ENCODE measurements at regions not wholly inside any gene's neighbourhood (a gene's known extent, or its start where the extent isn't known, plus 50 kb on each side); places are given as distances from the start of the nearest gene placed in this dataset.

DNA sequence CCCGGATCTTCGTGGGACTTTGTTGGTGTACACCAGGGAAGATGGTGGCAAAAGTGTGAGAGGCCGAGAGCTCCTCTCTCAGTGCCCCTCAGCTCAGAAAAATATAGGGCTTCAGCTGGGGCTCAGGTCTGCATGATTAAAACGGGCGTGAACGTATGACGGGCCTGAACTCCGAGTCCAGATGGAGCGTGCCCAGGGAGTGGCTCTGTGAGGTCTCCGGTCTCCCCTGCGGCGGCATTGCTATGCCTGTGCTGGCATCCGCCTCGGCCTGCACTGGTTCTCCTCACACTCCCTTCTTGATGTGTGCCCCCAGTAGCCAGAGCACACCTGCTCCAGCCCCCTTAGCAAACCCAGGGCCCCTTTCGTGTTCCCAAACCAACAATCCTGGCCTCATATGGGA lies 82.0 kb downstream of the TEX29 start:
- H3K4me1 ChIP-seq = no peaks in the 10 kb centered on the region
- TF ChIP-seq, protein P1, sequence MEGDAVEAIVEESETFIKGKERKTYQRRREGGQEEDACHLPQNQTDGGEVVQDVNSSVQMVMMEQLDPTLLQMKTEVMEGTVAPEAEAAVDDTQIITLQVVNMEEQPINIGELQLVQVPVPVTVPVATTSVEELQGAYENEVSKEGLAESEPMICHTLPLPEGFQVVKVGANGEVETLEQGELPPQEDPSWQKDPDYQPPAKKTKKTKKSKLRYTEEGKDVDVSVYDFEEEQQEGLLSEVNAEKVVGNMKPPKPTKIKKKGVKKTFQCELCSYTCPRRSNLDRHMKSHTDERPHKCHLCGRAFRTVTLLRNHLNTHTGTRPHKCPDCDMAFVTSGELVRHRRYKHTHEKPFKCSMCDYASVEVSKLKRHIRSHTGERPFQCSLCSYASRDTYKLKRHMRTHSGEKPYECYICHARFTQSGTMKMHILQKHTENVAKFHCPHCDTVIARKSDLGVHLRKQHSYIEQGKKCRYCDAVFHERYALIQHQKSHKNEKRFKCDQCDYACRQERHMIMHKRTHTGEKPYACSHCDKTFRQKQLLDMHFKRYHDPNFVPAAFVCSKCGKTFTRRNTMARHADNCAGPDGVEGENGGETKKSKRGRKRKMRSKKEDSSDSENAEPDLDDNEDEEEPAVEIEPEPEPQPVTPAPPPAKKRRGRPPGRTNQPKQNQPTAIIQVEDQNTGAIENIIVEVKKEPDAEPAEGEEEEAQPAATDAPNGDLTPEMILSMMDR (IDR thresholded peaks at IDR 0.05) = no peak
- H3K27ac ChIP-seq = no peak overlapping the region
- H3K36me3 ChIP-seq = no peaks in the 10 kb centered on the region
- no peak for DNase-seq (ENCODE audit: low spot score)
- no peak overlapping the region for H3K4me3 ChIP-seq
- H3K27me3 ChIP-seq = no peaks in the 10 kb centered on the region
- H3K9me3 ChIP-seq = no peaks in the 10 kb centered on the region

DNA sequence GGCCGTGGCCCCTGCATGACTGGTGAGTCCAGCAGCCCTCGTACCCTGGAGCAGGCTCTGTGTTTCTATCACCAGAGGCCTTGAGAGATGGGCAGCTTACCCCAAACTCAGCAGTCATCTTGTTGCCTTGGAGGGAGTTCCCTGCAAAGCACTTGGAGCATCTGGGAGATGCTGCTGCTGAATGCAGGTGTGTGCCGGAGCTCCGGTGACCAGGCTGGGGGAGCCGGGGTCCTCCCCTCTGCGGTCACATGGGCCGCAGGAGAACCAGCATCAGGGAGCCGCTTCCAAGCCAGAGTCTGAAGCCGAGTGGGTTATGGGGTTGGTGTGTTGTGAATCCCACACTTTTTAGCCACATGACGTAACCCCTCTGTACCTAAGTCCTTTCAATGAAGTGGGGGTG lies 82.8 kb downstream of the TEX29 start:
- Histone ChIP-seq H3K27me3 (no peaks in the 10 kb centered on the region), H3K27ac (no peak overlapping the region), H3K36me3 (no peaks in the 10 kb centered on the region), H3K4me3 (no peak overlapping the region), H3K4me1 (no peaks in the 10 kb centered on the region), H3K9me3 (no peaks in the 10 kb centered on the region)
- TF ChIP-seq, protein P1 (IDR thresholded peaks at IDR 0.05) = no peak
- DNase-seq (ENCODE audit: low spot score) = no peak

DNA sequence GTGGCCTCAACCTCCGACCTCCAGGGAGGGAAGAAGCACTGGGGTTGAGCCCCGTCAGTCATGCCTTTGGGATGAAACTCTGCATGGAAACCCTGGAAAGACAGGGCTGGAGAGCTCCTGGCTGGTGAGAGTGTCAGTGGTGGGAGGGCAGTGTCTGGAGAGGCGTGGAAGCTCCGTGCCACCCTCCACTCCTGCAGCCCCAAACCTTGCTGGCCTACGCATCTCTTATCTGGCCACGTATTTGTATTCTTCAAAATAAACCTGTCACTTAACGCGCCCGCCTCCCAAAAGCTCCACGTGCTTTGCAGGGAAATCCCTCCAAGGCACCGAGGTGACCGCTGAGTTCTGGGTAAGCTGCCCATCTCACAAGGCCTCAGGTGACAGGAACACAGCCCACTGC lies 84.3 kb downstream of the TEX29 start:
- no peaks in the 10 kb centered on the region for H3K36me3 ChIP-seq
- no peak overlapping the region for H3K4me3 ChIP-seq
- H3K4me1 ChIP-seq = no peaks in the 10 kb centered on the region
- no peaks in the 10 kb centered on the region for H3K27me3 ChIP-seq
- TF ChIP-seq, protein P1 (IDR thresholded peaks at IDR 0.05) = no peak
- no peaks in the 10 kb centered on the region for H3K9me3 ChIP-seq
- no peak overlapping the region for H3K27ac ChIP-seq
- no peak for DNase-seq (ENCODE audit: low spot score)

DNA sequence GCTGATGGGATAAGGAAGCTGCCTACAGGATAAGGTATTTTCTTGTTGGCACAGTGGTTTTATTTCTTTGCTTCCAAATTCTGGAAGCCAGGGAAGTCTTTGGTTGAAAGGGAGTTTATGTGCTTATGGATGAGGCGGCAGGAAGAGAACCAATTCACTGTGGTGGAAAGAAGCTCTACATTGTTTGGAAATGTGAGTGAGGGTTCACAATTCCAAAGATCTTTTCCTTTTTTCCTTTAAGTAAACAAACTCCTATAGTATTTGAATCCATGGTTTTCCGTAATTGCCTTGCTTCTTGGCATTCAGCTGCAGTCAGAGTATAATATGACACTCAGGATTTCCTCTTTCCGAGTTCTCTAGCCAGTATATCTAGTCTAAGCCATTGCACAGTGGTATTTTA lies 86.2 kb downstream of the TEX29 start:
- no peaks in the 10 kb centered on the region for H3K36me3 ChIP-seq
- no peak overlapping the region for H3K4me3 ChIP-seq
- no peaks in the 10 kb centered on the region for H3K4me1 ChIP-seq
- no peak for DNase-seq (ENCODE audit: low spot score)
- H3K27me3 ChIP-seq = no peaks in the 10 kb centered on the region
- H3K9me3 ChIP-seq = no peaks in the 10 kb centered on the region
- H3K27ac ChIP-seq = no peak overlapping the region
- TF ChIP-seq, protein P1 (IDR thresholded peaks at IDR 0.05) = no peak

DNA sequence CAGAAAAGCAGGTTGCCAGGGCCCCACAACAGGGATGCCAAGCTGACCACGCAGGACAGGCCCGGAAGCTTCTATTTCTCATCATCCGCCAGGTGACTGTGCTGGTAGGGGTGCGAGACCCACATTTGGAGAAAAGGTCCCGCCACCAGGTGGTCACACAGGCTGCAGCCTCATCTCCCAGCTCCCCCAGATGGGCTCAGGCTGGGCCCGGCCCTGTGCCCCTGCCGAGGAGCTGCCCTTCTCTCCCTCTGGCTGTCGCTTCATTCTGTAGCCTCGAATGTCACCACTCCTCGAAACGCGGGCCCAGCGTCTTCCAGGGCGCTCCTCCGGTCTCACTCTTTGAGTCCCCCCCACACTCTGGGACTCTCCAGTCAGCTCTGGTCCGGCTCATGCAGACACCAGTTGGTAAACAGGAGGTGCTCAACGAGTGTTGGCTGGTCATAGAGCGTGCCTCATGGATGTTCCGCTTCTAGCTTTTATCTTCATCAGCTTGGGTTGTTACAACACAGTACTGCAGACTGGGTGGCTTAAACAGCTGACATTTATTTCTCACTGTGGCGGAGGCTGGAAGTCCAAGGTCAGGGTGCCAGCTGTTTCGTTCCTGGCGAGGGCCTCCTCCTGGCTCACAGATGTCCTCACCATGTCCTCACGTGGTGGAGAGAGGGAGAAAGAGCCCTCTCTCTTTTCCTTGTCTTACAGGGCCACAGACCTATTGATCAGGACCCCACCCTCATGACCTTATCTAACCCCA lies 87.1 kb downstream of the TEX29 start:
- Histone ChIP-seq H3K9me3 (no peaks in the 10 kb centered on the region), H3K27ac (no peak overlapping the region), H3K4me3 (no peak overlapping the region), H3K27me3 (no peaks in the 10 kb centered on the region), H3K4me1 (no peaks in the 10 kb centered on the region), H3K36me3 (no peaks in the 10 kb centered on the region)
- TF ChIP-seq, protein P1 (IDR thresholded peaks at IDR 0.05) = no peak
- no peak for DNase-seq (ENCODE audit: low spot score)

DNA sequence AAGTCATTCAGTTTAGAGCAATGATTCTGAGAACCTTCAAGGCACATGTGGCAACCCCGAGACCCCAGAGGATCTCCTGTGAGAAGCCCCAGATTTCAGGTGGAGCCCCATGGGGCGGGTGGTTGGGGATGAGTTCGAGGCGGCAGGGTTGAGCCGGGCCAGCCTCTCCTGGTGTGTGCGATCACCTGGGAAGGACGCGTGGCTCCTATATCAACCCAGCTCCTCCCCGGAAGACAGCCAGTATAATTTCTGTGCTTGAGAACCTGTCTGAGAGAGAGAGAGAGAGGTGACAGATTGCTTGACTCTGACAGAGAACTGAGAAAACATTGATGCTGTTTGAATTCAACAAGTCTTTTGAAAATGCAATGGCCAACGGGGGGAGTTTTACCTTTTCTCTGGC lies 89.0 kb downstream of the TEX29 start:
- Histone ChIP-seq H3K27me3 (no peaks in the 10 kb centered on the region), H3K4me3 (no peak overlapping the region), H3K4me1 (no peaks in the 10 kb centered on the region), H3K36me3 (no peaks in the 10 kb centered on the region), H3K9me3 (no peaks in the 10 kb centered on the region), H3K27ac (no peak overlapping the region)
- no peak for DNase-seq (ENCODE audit: low spot score)
- TF ChIP-seq, protein P1 (IDR thresholded peaks at IDR 0.05) = no peak
